WERI-Rb-1 (cell line): ENCODE measurements at regions not wholly inside any gene's neighbourhood (a gene's known extent, or its start where the extent isn't known, plus 50 kb on each side); places are given as distances from the start of the nearest gene placed in this dataset.

Experiments used
- DNase-seq: peaks from one replicate; pipeline ENCODE4 v3.0.0-alpha.2; 2020
- H3K27ac ChIP-seq: fragments of 250-450 bp; sonication (Bioruptor Pico); 2 replicates; pipeline ENCODE4 v1.5.1; 2020; ENCODE audit warnings: mild to moderate bottlenecking, moderate library complexity
- H3K27me3 ChIP-seq: fragments of 250-450 bp; sonication (Bioruptor Pico); 2 replicates; pipeline ENCODE4 v1.5.1; 2021; ENCODE audit warnings: mild to moderate bottlenecking, low read depth, moderate library complexity; ENCODE audit not compliant: insufficient read depth, severe bottlenecking
- H3K36me3 ChIP-seq: fragments of 250-450 bp; sonication (Bioruptor Pico); 2 replicates; pipeline ENCODE4 v1.5.1; 2020; ENCODE audit warnings: mild to moderate bottlenecking, moderate library complexity
- H3K4me3 ChIP-seq: 2 replicates; pipeline ENCODE4 v1.5.1; 2011; ENCODE audit warnings: low read depth, mild to moderate bottlenecking, control low read depth, low read length
- H3K9me3 ChIP-seq: fragments of 250-450 bp; sonication (Bioruptor Pico); 2 replicates; pipeline ENCODE4 v1.5.1; 2021; ENCODE audit warnings: mild to moderate bottlenecking, moderate library complexity; ENCODE audit not compliant: severe bottlenecking
- TF ChIP-seq, protein P1 (sequence below): IDR thresholded peaks from 2 replicates; pipeline ENCODE4 v1.5.1; 2011; ENCODE audit warnings: low read depth, mild to moderate bottlenecking, control low read depth, inconsistent platforms, low read length

DNA sequence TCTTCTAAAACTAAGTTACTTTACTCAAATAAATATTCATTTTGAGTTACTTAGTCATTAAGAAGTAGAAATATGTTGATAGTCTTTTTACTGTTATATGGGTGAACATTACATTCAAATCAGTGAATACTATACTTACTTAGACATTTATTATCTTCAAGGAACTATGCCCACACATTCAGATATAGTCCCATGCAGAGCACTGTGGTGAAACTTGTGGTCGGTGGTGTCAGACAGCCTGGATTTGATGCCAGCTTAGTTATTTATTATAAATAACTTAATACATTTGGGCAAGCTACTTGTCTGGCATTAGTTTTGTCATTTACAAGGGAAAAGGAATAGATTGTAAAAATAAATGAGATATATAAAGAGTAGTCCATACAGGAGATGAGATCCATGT, 149.5 kb downstream of the RAP2B start:
- Histone ChIP-seq H3K36me3 (no peaks in the 10 kb centered on the region), H3K4me3 (no peak overlapping the region), H3K27ac (no peak overlapping the region), H3K9me3 (no peaks in the 10 kb centered on the region), H3K27me3 (no peaks in the 10 kb centered on the region)
- TF ChIP-seq, protein P1, sequence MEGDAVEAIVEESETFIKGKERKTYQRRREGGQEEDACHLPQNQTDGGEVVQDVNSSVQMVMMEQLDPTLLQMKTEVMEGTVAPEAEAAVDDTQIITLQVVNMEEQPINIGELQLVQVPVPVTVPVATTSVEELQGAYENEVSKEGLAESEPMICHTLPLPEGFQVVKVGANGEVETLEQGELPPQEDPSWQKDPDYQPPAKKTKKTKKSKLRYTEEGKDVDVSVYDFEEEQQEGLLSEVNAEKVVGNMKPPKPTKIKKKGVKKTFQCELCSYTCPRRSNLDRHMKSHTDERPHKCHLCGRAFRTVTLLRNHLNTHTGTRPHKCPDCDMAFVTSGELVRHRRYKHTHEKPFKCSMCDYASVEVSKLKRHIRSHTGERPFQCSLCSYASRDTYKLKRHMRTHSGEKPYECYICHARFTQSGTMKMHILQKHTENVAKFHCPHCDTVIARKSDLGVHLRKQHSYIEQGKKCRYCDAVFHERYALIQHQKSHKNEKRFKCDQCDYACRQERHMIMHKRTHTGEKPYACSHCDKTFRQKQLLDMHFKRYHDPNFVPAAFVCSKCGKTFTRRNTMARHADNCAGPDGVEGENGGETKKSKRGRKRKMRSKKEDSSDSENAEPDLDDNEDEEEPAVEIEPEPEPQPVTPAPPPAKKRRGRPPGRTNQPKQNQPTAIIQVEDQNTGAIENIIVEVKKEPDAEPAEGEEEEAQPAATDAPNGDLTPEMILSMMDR, result no peak
- no peak for DNase-seq

DNA sequence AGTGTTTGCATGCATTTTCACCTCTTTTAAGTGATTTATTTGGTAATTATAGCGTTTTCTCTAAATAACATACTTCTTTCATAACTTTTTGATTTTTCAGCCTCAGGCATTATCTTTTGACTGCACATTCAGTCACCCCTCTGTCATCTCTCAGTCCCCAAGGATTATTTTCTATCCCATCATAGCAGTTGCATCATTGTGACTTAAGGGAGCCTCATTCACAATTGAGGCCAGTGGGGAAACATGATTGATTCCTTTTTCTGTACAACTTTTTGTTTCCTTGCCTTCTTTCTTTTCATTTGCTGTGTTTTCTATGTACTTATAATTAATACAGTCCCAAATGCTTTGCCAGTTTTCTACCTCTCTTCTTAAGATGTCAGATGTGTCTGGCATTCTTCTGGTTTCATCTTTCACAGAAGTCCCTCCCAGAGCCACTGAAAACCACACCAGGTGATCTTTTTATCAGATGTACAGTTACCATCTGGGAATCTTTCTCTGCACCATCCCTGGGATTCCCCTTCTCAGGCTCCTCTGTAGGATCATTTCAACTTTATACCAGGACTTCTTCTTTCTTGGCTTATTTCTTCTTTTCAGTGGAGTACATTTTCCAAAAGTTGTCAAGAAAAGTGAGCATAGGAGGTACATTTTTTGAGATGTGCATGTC, 151.4 kb downstream of the RAP2B start:
- Histone ChIP-seq H3K27me3 (no peaks in the 10 kb centered on the region), H3K4me3 (no peak overlapping the region), H3K9me3 (no peaks in the 10 kb centered on the region), H3K27ac (no peak overlapping the region), H3K36me3 (no peaks in the 10 kb centered on the region)
- TF ChIP-seq, protein P1, result no peak
- DNase-seq, result no peak

DNA sequence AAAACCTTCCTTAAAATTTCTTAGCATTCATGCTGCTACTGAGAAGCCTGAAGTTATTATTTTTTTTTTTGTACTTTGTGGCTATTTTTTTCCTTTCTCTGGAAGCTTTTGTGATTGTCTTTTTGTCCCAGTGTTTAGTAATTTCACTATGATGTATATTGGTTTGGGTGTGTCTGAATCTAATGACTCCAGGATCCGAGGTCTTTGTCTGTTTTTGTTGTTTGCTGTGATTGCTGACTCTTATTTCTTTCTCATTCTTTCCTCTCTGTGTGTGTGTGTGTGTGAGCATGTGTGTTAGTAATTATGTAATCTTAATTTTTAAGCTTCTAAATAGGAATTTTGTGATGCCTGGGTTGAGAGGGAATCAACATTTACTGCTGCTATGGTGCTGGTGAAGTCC, 152.0 kb downstream of the RAP2B start:
- DNase-seq, result no peak
- H3K4me3 ChIP-seq, result no peak overlapping the region
- no peak overlapping the region for H3K27ac ChIP-seq
- no peaks in the 10 kb centered on the region for H3K27me3 ChIP-seq
- H3K9me3 ChIP-seq, result no peaks in the 10 kb centered on the region
- H3K36me3 ChIP-seq, result no peaks in the 10 kb centered on the region
- TF ChIP-seq, protein P1, result no peak

DNA sequence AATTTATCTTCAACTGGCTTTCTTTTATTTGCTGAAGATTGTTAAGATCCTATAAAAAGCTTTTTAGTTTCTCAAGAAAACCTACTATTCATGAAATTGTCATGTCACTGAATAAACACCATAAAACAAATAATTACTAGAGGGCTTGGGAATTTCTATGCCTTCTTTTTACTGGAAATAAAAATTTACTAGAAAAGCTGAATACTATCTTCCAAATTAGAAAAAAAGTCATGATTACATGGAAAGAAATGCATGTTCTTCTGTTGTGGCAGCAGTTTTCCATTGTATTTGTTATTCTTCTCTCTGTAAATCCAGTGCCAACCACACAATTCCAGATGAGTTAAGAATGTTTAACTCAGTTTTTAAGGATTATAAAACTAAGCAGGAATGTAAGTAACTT, 153.8 kb downstream of the RAP2B start:
- no peaks in the 10 kb centered on the region for H3K36me3 ChIP-seq
- no peak overlapping the region for H3K4me3 ChIP-seq
- no peak overlapping the region for H3K27ac ChIP-seq
- TF ChIP-seq, protein P1, result no peak
- no peaks in the 10 kb centered on the region for H3K9me3 ChIP-seq
- H3K27me3 ChIP-seq, result no peaks in the 10 kb centered on the region
- DNase-seq, result no peak

DNA sequence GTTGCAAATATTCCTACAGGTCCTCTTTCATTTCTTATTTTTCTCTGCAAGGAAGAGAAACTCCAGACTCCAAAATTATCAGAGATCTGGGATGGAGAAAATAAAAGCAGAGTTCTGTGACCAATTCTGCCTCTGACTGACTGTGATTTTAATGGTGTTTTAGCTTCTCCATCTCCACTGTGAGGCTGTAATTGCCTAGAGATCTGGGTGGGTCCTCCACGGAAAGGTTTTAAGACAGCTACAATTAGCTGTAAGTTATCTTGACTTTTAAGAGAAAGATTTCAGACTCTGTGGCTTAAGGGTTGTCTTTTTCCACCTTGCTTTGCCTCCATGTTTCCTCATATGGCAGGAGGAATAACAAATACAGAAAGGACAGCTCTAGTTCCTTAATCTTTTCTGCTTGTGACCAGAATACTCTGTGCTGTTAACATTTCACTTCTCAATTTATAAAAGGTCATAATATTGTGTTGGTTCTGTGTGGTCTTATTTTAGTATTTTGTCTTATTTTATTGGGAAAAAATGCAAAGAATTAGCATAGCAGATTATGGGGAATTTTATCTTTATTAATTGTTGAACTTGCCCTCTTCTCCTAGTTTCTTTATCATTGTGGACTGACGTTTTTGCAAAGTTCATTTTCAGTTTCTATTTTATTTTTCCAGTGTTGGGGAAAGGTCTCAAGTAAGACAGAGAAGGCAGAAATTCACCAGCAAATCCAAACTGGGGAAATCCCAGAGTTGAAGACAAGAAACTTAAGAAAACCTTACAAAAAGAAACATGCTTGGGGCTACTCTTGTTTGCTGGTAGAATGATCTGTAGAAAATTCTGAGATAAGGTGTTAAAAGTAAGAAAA, 157.9 kb downstream of the RAP2B start:
- H3K27me3 ChIP-seq, result no peaks in the 10 kb centered on the region
- no peaks in the 10 kb centered on the region for H3K36me3 ChIP-seq
- H3K9me3 ChIP-seq, result no peaks in the 10 kb centered on the region
- TF ChIP-seq, protein P1, result no peak
- no peak overlapping the region for H3K27ac ChIP-seq
- no peak for DNase-seq
- no peak overlapping the region for H3K4me3 ChIP-seq
